ENCODE measurements at regions not wholly inside any gene's neighbourhood (a gene's known extent, or its start where the extent isn't known, plus 50 kb on each side); places are given as distances from the start of the nearest gene placed in this dataset.

GRCh38 chr2:172376505-172377125 is 50.8 kb upstream of the ITGA6 start:
- Histone ChIP-seq H3K9me3 (ENCODE audit: low read depth, low read length, poor library complexity, severe bottlenecking) (no peaks in the 10 kb centered on the region), H3K4me3 (ENCODE audit: low read depth, low read length, poor library complexity, severe bottlenecking) (no peak overlapping the region), H3K36me3 (ENCODE audit: insufficient read depth, low read length, poor library complexity, severe bottlenecking) (no peaks in the 10 kb centered on the region), H3K27me3 (replicated peaks; ENCODE audit: insufficient read depth, low read depth, low read length, poor library complexity) (no peaks in the 10 kb centered on the region), H3K27ac (ENCODE audit: low read depth, low read length, poor library complexity, severe bottlenecking) (no peak overlapping the region), H3K4me1 (ENCODE audit: insufficient read depth, low read length, poor library complexity, severe bottlenecking) (peaks cover 2% of the 10 kb centered on the region)
- CTCF ChIA-PET = no interaction called here
- intact Hi-C loops (cut with micrococcal nuclease; ENCODE audit: unreplicated experiment) = no loop called here
- DNase-seq (ENCODE audit: low spot score) = no peak
- POLR2A ChIA-PET (ENCODE audit: low non-redundant PET) = no interaction called here
- TF ChIP-seq EZH2 (IDR thresholded peaks at IDR 0.05; ENCODE audit: borderline replicate concordance, low read depth, low read length, poor library complexity, severe bottlenecking) = no peak
- TF ChIP-seq CTCF (conservative IDR thresholded peaks at IDR 0.05; ENCODE audit: low read depth, low read length) = no peak
- no TSS peak for BruUV-seq (replicated peaks)

GRCh38 chr2:172377408-172377807 is 50.0 kb upstream of the ITGA6 start:
- Histone ChIP-seq H3K4me3 (ENCODE audit: low read depth, low read length, poor library complexity, severe bottlenecking) (no peak overlapping the region), H3K9me3 (ENCODE audit: low read depth, low read length, poor library complexity, severe bottlenecking) (no peaks in the 10 kb centered on the region), H3K4me1 (ENCODE audit: insufficient read depth, low read length, poor library complexity, severe bottlenecking) (peaks cover 2% of the 10 kb centered on the region), H3K27me3 (replicated peaks; ENCODE audit: insufficient read depth, low read depth, low read length, poor library complexity) (no peaks in the 10 kb centered on the region), H3K36me3 (ENCODE audit: insufficient read depth, low read length, poor library complexity, severe bottlenecking) (no peaks in the 10 kb centered on the region), H3K27ac (ENCODE audit: low read depth, low read length, poor library complexity, severe bottlenecking) (no peak overlapping the region)
- DNase-seq (ENCODE audit: low spot score) = no peak
- intact Hi-C loops (cut with micrococcal nuclease; ENCODE audit: unreplicated experiment) = no loop called here
- CTCF ChIA-PET = no interaction called here
- BruUV-seq (replicated peaks) = no TSS peak
- POLR2A ChIA-PET (ENCODE audit: low non-redundant PET) = no interaction called here
- TF ChIP-seq EZH2 (IDR thresholded peaks at IDR 0.05; ENCODE audit: borderline replicate concordance, low read depth, low read length, poor library complexity, severe bottlenecking) (no peak), CTCF (conservative IDR thresholded peaks at IDR 0.05; ENCODE audit: low read depth, low read length) (no peak)
